OCI-LY7 (cell line): ENCODE measurements at regions not wholly inside any gene's neighbourhood (a gene's known extent, or its start where the extent isn't known, plus 50 kb on each side); places are given as distances from the start of the nearest gene placed in this dataset.

ENCODE experiments used
- EZH2phosphoT487 ChIP-seq: fragments of 200-600 bp; sonication (generic); IDR thresholded peaks from 2 replicates; pipeline ENCODE4 v1.6.1; 2018; ENCODE audit warnings: low read depth, borderline replicate concordance, mild to moderate bottlenecking, mixed run types, antibody characterized with exemption, low read length, moderate library complexity, mixed read lengths
- TF ChIP-seq, protein P1 (sequence below): fragments of 200-600 bp; sonication (generic); conservative IDR thresholded peaks from 2 replicates; pipeline ENCODE4 v1.5.1; 2014; ENCODE audit warnings: mild to moderate bottlenecking, antibody characterized with exemption, low read length, moderate library complexity, mixed read lengths

DNA sequence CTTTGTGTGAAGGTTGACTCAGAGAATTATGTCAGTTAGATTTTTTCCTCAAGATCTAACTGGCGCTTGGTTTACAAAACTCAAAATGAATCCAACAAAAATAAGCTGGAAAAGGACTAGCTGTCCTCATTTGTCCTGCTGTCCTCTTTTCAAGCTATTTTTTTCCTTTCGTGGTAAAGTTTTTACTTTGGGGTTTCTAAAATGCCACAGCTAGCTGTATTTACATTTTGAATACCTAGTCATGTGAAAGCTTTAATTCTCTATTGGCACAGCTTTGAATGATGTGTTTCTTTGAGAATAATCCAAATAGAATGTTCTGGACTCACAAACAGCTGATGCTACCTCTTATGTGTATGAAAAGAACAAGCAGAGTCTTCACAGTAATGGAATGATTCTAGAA lies 673.6 kb upstream of the NR5A2 start:
- TF ChIP-seq, protein P1, sequence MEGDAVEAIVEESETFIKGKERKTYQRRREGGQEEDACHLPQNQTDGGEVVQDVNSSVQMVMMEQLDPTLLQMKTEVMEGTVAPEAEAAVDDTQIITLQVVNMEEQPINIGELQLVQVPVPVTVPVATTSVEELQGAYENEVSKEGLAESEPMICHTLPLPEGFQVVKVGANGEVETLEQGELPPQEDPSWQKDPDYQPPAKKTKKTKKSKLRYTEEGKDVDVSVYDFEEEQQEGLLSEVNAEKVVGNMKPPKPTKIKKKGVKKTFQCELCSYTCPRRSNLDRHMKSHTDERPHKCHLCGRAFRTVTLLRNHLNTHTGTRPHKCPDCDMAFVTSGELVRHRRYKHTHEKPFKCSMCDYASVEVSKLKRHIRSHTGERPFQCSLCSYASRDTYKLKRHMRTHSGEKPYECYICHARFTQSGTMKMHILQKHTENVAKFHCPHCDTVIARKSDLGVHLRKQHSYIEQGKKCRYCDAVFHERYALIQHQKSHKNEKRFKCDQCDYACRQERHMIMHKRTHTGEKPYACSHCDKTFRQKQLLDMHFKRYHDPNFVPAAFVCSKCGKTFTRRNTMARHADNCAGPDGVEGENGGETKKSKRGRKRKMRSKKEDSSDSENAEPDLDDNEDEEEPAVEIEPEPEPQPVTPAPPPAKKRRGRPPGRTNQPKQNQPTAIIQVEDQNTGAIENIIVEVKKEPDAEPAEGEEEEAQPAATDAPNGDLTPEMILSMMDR, result no peak
- TF ChIP-seq EZH2phosphoT487, result no peak
